GM18499 (cell line): ENCODE measurements at regions not wholly inside any gene's neighbourhood (a gene's known extent, or its start where the extent isn't known, plus 50 kb on each side); places are given as distances from the start of the nearest gene placed in this dataset.

Source experiments
- ATAC-seq: cut with Tn5 transposase; IDR thresholded peaks from one replicate; pipeline ENCODE4 v1.9.1; 2021; ENCODE audit warnings: moderate number of reproducible peaks; ENCODE audit not compliant: insufficient read depth, unreplicated experiment

- ATAC-seq = no peak
These were observed 67.3 kb upstream of the TNP1 start for GRCh38 chr2:216927163-216927562.

GRCh38 chr2:216925636-216926366, 65.9 kb upstream of the TNP1 start:
- no peak for ATAC-seq

DNA sequence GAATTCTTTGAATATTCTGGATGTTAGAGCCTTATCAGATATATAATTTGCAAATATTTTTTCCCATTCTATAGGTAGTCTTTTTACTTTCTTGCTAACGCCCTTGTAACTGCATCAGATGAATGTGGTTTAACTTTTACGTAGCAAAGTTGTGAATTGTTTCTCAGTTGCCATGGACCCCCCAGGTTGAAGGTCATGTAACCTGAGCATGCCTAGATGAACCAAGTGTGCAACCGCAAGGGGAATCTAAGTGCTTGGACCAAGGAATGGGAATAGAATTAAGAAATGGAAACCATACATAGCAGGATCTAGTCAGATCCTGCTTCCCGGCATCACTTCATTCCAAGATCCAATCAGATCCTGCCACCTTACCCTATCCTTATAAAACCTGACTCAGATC, 65.1 kb upstream of the TNP1 start:
- no peak for ATAC-seq

DNA sequence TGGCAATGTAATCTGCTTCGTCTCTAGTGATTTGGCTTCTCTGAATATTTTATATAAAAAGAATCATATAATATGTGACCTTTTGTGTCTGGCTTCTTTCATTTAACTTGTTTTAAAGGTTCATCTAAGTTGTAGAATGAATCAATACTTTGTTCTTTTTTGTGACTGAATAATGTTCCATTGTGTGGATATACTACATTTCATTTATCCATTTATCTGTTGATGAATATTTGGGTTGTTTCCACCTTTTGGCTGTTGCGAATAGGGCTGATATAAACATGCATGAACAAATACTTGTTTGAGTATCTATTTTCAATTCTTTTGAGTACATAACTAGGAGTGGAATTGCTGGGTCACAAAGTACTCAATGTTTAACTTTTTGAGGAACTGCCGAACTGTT, 63.8 kb upstream of the TNP1 start:
- no peak for ATAC-seq

DNA sequence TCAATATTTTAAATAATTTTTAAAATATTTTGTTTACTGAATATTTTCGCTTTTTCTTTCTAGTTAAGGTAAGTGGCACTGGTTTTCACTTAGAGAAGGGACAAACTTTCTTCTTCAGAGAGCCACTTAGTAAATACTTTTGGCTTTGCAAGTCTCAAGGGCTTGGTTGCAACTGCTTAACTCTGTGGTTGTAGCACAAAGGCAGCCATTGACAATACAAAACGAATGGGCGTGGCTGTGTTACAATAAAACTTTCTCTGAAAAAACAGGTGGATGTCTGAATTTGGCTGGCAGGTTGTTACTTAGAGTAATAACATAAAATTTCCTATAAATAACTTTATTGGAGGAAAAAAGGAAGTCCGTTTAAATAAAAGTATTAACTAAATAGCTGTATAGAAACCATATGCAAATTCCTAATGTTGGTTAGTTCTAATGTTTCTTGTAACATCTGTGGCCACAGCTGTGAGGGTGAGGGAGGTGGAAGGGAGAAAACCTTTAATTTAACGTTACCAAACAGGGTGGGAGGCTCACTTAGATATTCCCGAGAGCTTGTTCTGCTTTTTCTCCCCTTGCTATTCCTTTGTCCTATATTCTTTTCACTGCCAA, 62.4 kb upstream of the TNP1 start:
- ATAC-seq = no peak

DNA sequence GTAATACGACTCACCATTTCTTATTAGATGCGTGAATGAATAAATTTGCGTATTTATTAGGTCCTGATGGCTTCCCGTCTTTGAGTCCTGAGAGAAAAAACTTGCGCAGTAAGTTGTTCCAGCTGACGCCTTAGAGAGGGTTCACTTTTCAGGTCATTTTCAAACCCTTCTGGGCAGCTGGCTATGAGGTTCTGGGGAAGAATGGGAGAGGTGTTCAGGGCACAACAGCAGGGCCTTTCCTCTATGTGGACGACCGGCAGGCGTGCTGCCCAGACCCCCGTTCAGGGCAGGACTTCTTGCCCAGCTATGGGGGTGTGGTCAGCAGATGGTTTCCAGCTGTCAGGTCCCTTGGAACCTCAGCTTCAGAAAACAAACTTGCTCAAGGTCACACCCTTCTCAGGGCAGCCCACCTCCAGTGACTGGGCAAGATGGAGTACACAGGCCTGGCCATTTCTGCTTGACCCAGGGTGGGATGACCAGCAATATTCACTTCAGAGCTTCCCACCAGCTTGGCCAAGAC, 61.1 kb upstream of the TNP1 start:
- no peak for ATAC-seq

GRCh38 chr2:216920143-216920876, 60.4 kb upstream of the TNP1 start:
- ATAC-seq = no peak

GRCh38 chr2:216918088-216918680, 58.3 kb upstream of the TNP1 start:
- ATAC-seq = no peak

DNA sequence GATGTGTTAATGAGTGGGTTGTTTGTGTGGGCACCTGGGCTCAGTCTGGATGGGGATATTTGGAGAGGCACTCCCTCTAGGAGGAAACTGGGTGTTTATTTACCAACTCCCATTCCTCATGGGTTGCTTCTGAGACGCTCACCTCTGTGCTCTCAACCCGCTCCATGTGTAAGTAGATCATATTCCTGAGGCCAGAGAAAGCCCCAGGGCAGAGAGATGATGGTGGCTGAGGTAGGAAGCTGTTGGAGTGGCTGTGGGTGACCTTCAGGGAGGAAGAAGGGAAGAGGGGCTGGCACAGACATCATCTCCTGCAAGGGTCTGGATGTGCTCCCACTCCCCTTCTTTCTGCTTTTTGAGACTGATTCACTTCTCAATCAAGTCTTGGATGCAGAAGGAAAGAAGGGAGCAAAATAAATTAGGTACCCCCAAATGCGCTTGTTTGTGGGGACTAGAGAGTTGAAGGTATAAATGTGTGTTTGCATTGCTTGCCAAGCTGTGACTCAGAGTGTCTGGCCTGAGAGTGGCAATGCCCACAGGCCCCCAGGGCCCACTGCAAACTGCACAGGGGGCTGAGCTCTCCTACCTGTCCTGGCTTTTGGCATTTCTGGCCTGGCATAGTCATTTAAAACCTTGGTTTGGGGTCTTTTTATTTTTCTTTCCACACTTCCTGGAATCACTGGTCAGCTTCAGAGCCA, 57.2 kb upstream of the TNP1 start:
- no peak for ATAC-seq

- no peak for ATAC-seq
These were observed 55.8 kb upstream of the TNP1 start for GRCh38 chr2:216915557-216916150.

- ATAC-seq = no peak
These were observed 54.6 kb upstream of the TNP1 start for GRCh38 chr2:216914491-216914890.

GRCh38 chr2:216911886-216912285, 52.0 kb upstream of the TNP1 start:
- no peak for ATAC-seq

- ATAC-seq = no peak
These were observed 51.1 kb upstream of the TNP1 start for GRCh38 chr2:216911008-216911407.

GRCh38 chr2:216909541-216910210, 49.8 kb upstream of the TNP1 start:
- no peak for ATAC-seq
